GM12892 (cell line): ENCODE measurements at regions not wholly inside any gene's neighbourhood (a gene's known extent, or its start where the extent isn't known, plus 50 kb on each side); places are given as distances from the start of the nearest gene placed in this dataset.

Source experiments
- POLR2A ChIP-seq: IDR thresholded peaks from 2 replicates; pipeline ENCODE4 v1.6.1; 2011; ENCODE audit warnings: low read depth, low read length, control low read depth
- POLR2AphosphoS5 ChIP-seq: IDR thresholded peaks from 2 replicates; pipeline ENCODE4 v1.6.1; 2011; ENCODE audit warnings: low read depth, low read length, control low read depth

GRCh38 chr6:90461383-90461782 lies 125.5 kb downstream of the MAP3K7 start:
- TF ChIP-seq POLR2AphosphoS5, result no peak
- no peak for TF ChIP-seq POLR2A
